Transverse colon (tissue), 4 donors: ENCODE measurements at regions not wholly inside any gene's neighbourhood (a gene's known extent, or its start where the extent isn't known, plus 50 kb on each side); places are given as distances from the start of the nearest gene placed in this dataset.

Experiments
- EP300 ChIP-seq: sonication (generic); formaldehyde crosslinking; IDR thresholded peaks from one replicate; pipeline ENCODE4 v1.6.1; 2017; ENCODE audit warnings: antibody characterized with exemption, low read depth
- POLR2A ChIP-seq: fragments of 450-650 bp; IDR thresholded peaks from one replicate; pipeline ENCODE4 v1.6.1; 2016; ENCODE audit warnings: antibody characterized with exemption, mild to moderate bottlenecking, moderate library complexity
- POLR2AphosphoS5 ChIP-seq, 3 donors: sonication (generic); formaldehyde crosslinking; IDR thresholded peaks; one replicate each; pipeline ENCODE4 v1.6.1; 2016; ENCODE audit warnings: antibody characterized with exemption in 3 of 3
- TF ChIP-seq, protein P1 (sequence below), 5 experiments: fragments of 200-600 bp in 3 of 5; fragments of 450-650 bp in 2 of 5; sonication (generic) in 3 of 5; IDR thresholded peaks; 1 replicate in 2 of 5; 2 replicates in 3 of 5; pipeline ENCODE4 v1.5.1; 2016 to 2017; ENCODE audit warnings: antibody characterized with exemption in 5 of 5, inconsistent platforms in 3 of 5, mild to moderate bottlenecking in 2 of 5, moderate library complexity in 1 of 5

DNA sequence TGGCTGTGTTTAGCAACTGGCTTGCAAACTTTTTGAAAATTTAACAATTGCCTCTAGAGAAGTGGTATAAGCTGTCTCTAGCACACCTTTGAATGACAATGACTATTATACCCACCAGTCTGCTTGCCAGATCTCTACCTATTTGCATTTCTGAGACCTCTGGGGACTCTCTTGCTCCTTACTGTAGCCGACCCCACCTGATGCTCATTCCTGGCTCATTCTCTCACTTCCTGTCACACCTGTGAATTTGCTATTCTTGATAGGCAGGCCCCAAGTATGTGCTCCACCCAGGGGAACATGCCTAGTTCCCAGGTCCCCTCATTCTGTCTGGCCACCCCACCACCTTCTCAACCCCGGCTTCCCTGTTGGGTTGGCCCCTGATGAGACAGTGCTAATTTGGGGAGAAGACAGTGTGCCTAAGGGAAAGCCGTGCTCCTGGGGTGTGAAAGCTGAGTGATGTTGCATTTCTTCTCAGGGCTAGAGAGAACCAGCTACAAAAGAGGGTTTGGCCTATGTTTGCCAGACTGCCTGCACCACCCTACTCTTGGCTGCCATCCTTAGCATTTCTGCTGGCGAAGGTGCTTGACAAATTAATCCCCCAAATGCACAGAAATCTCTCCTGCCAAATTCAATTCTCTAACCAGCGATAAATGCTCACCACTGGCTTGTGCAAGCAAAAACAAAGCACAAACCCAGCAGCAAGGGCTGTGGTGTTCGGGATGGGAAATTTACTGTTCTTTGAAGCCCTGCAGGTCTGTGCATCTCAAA lies 138.2 kb downstream of the RPS24 start:
- TF ChIP-seq, protein P1, sequence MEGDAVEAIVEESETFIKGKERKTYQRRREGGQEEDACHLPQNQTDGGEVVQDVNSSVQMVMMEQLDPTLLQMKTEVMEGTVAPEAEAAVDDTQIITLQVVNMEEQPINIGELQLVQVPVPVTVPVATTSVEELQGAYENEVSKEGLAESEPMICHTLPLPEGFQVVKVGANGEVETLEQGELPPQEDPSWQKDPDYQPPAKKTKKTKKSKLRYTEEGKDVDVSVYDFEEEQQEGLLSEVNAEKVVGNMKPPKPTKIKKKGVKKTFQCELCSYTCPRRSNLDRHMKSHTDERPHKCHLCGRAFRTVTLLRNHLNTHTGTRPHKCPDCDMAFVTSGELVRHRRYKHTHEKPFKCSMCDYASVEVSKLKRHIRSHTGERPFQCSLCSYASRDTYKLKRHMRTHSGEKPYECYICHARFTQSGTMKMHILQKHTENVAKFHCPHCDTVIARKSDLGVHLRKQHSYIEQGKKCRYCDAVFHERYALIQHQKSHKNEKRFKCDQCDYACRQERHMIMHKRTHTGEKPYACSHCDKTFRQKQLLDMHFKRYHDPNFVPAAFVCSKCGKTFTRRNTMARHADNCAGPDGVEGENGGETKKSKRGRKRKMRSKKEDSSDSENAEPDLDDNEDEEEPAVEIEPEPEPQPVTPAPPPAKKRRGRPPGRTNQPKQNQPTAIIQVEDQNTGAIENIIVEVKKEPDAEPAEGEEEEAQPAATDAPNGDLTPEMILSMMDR (IDR thresholded peaks at IDR 0.05) = no peak
- no peak for TF ChIP-seq EP300
- TF ChIP-seq POLR2AphosphoS5 (IDR thresholded peaks at IDR 0.05) = no peak
- TF ChIP-seq POLR2A = no peak
